CD4-positive, alpha-beta T cell treated with Interleukin-21 for 1 hour (primary cell): ENCODE measurements at regions not wholly inside any gene's neighbourhood (a gene's known extent, or its start where the extent isn't known, plus 50 kb on each side); places are given as distances from the start of the nearest gene placed in this dataset.

Experiments used
- DNase-seq: peaks from one replicate; pipeline ENCODE4 v3.0.0-alpha.2; 2020

DNA sequence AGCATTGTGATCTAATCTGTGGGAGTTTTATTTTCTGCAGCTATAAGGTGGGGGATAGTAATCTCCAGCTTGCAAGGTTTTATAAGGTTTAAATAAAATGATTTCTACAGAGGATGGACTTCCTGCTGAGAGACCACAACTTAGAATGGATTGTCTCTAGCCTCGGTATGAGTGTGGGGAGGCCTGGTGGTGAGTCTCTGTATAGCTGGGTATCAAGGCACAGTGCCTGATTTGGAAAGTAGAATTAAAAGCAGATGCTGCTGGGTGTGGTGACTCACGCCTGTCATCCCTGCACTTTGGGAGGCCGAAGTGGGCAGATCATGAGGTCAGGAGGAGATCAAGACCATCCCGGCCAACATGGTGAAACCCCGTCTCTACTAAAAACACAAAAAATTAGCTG lies 162.0 kb upstream of the GATB start:
- no peak for DNase-seq

DNA sequence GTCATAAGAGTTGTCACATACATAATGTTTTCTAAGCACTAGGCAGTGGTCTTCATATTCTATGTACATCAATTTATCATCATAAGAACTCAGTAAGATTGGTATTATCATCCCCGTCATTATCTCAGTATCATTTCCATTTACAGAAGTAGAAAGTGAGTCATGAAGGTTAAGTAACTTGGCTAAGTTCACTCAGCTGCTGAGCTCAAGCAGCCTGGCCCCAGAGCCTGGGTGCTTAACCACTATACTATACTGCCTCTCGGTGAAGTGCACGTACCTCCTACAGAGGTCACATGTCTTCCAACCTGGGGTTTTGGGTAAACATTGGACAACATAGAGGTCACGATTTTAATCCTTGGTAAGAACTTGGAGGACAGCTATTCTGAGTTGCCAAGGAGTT lies 161.5 kb upstream of the GATB start:
- DNase-seq: no peak

DNA sequence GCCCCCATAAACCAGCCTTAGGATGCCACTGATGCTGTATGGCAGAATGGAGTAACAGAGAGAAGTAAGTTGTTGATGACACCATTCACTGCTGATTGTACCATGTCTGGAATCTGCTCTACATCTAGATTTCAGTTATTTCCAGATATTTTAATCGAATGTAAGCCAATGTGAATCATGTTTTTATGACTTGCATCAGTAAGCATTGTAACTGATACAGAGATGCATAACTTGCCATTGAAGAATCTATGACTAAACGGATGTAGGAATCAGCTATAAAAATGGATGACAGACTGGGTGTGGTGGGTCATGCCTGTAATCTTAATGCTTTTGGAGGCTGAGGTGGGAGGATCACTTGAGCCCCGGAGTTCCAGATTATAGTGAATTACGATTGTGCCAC lies 161.0 kb upstream of the GATB start:
- DNase-seq: no peak

DNA sequence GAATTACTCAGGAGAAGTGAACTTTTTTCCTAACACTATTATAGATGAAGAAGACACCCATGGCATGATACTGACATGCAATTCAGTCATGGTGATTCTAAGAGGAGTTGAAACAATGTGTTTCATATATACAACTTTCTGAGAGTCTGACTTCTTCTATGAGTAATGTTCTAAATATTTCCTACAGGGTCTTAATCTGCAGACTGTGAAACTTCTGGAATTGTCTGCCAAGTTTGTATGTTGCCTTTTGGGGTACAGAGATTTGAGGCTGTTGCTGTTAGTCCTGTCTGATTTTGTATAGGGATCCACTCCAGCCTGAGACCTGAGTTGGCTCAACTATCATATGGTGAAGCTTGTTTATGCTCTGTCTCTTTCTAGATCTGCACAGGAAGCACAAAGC lies 160.6 kb upstream of the GATB start:
- DNase-seq: no peak

DNA sequence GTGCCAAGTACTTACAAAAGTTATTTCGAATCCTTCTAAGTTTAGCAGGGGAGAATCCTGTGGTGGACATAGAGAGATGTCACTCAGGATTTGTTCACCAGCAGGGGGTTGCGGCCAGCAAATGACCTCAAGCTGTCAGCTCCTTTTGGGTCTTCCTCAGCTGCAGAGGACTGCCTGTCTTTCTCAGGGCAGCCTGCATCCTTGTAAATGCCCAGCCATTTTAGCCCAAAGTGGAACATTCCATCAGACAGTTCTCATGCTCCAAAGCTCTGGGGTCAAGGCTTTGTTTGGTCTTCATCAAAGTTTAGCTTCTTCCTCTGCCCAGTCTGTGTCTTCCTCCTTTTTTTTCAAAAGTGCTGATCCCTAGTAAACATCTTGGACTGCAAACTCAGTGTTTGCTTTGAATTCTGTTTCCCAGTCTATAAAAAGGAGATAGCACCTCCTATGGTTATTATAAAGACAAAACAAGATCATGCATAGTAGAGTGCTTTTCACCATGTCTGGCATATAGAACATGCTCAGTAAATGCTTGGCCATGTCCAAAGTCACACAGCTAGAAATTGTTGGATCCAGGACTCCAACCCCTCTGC lies 156.4 kb upstream of the GATB start:
- no peak for DNase-seq

DNA sequence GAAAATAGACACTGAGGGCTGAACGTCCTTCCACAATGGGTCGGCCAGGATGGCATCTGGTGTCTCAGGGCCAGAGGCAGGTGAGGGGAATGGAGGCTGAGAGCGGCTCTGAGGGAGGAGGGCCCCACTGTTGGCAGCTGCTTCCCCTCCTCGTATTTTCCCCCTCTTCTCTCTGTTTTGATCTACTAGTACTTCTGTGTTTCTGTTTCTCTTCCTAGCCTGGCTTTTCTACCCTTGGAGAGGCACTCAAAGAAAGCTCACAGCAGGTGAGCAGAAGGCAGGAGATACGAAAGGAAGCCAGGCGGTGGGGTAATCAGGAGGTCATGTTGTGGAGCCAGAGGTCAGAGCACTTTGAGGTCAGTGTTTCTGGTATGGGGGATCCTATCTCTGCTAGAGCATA lies 151.8 kb upstream of the GATB start:
- DNase-seq: no peak

DNA sequence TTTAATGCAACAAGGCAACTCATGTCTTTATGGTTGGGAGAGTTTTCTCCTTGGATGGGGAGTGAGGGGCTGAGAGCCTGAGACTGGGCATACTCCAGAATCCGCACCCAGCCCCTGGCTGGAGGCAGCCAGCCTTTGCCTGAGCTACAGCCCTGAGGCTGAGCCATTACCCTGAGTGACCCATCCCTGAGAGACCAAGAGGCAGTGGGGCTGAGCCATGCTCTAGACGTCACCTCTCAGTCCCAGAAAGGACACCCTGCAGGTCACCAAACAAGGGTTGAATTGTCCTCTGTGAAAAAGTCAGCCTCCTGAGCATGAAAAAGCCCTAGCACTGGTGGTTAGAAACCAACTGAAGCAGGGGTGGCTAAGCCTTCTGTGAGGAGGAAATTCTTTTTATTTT lies 151.2 kb upstream of the GATB start:
- DNase-seq: no peak

DNA sequence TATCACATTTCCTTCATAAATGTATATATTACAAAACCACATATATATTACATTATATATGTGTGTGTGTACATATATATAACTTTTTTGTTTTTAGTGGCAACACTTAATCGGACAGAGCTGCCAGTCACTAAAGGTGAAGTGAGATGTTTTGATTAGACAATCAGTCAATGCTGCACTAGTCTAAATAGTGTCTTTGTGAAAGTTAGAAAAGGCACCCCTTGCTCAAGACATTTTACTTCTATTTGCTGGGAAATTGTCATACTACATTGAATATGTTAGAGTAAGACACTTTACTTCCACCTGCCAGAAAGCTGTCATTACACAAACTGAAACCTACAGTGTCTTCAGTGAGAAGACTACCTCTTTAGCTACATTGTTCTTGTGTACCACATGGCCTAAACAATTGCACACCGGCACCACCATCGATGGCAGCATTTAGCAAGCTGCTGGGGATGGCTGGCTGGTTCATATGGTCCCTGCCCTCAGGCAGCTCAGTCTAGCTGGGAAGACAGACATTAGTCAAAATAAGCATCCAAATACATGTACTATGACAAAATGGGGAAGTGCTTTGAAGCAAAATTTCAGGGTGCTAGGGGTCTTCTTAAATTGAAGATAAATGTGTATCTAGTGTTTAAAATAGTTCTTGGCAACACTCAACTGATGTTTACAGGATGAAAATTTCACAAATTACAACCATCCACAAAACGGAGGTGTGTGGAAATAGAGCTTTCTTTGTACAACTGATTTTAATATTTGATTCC lies 148.1 kb upstream of the GATB start:
- no peak for DNase-seq

DNA sequence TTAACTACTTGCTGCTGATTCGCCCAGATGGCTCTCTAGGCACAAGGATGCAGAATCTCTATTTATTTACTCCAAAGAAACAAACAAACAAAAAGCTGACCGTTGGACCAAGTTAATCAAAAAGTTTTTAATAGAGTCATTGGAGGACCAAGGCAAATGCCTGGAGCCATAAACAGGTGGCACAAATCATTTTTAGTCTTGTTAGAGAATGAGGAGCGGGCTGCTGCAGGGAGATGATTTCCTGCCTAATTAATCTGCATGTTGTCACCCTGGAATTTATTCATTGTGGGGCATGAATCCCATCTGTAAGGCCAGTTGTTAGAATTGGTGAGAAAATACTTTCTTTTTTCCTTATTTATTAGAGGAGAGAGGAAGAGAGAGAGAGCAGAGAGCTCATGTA lies 147.4 kb upstream of the GATB start:
- DNase-seq: no peak

DNA sequence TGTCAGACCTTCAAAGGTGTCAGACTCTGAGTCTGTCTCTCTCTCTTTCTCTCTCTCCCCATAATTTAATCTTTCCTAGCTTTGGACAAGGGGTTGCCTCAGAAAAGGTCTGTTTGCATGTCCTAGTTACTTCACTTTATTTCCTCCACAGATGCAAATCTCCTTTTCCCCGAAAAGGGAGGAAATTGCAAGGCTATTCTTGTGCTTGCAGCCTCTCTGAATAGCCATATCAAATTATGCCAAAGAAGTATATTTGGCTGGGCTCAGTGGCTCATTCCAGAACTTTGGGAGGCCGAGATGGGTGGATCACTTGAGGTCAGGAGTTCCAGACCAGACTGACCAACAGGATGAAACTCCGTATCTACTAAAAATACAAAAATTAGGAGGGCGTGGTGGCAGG lies 145.6 kb upstream of the GATB start:
- no peak for DNase-seq

DNA sequence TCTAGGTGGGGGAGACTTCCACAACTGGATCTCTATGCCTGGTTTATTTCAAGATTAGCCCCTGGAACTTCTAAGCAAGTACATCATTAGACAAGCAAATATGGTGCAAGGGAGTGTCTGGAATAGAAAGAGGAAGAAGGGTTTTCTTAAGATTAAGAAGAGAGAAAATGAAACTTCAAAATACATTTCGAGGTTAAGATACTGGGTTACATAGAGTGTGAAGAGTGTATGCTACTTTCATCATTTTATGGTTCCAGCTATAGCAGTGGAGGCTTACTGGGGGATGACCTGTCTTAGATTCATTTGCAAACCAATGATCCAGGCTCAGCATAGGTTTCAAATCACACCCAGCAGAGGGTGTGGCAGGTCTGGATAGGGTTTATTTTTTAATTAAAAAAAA lies 144.4 kb upstream of the GATB start:
- no peak for DNase-seq

DNA sequence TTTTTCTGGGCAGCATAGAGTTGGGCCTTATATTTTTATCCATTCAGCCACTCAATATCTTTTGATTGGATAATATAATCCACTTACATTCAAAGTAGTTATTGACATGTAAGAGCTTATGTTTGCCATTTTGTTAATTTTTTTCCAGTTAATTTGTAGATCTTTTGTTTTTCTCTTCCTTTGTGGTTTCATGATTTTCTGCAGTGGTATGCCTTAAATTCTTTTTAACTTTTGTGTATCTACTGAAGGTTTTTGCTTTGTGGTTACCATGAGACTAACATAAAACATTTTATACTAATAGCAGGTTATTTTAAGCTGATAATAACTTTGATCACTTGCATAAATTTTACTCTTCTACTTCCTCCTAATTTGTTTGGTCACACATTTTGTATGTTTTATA lies 140.8 kb upstream of the GATB start:
- no peak for DNase-seq

DNA sequence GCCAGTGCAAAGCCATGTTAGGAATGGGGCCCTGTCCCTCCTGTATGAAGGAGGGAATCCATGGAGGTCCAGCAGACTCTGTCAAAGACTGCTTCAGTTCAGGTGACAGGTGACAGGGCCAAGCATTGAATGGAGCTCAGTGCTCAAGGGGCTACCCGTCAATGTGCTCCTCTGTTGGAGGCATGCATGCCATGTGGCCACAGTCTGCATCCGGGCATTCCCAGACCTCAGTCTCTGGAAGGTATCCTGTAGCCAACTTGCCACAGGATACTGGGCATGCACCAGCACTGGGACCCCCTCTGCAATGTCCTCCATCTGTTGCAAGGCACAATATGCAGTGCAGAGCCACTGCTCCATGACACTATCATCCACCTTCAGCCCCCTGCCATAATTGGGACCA lies 136.1 kb upstream of the GATB start:
- DNase-seq: no peak

DNA sequence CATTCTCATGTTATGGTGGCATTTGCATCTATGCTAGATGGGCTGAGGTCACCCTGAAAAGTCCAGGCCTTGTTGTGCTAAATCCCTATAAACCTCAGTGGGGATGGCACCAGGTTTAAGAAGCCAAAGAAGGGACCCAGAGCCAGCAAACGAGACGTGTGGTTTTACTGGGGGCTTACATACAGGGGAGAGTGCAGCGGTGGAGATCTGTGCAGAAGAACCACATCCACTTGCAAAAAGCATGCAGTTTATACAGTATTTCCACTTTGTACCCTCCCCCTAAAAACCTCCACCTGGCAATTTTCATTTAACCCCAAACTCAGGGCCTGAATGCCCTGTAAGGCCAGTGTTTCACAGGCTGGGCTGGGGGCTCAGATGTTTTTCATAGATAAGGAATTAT lies 134.9 kb upstream of the GATB start:
- DNase-seq: no peak

DNA sequence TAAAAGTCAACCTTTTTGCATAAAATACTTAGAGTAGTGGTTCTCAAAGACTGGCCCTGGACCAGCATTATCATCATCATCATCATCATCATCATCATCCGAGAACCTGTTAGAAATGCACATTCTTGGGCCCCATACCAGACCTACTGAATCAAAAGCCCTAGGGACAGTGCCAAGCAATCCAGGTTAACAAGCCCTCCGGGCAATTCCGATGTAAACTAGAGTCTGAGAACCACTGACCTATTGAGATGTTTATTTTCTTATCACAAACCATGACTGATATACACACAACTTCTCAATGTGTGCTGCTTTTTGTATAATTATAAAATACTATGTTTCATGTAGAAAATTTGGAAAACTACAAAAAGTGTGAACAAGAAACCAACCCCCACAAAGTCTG lies 133.4 kb upstream of the GATB start:
- DNase-seq: no peak

DNA sequence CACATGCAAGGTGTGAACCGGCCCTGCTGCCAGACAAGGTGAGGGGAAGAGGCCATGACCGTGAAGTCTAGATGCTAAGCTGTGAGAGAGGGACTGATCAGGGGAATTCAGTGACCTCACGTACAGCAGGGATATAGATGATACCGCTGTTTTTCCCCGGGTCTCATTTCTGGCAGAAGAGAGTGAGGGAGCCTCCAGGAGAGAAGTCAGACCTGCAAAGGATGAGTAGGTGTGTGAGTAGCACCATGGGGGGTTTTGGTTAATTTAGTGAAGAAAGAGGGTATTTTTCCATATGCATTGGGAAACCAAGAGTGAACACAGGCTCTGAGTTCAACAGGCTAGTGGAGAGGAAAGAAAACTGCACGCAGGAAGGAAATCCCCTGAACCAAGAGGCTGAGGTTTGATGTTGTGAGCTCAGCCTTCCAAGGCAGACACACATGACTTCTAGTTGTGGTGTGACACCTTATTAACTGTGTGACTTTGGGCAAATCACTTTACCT lies 127.6 kb upstream of the GATB start:
- peak; percentile 15 for DNase-seq

DNA sequence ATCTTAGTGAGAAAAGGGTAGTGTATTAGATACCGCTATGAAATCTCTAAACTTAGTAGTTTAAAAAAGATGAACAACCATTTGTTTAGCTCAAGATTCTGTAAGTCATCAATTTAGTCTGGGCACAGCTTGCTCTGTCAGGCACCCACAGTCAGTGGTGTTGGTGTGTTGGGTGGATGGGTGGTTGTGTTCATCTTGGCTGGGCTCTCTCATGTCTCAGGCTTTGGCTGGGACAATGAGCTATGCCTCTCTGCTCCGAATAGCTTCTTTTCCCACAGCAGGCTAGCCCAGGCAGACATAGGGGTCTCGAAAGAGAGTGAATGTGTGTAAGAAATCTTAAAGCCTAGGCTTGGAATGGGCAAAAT lies 127.0 kb upstream of the GATB start:
- DNase-seq: no peak

DNA sequence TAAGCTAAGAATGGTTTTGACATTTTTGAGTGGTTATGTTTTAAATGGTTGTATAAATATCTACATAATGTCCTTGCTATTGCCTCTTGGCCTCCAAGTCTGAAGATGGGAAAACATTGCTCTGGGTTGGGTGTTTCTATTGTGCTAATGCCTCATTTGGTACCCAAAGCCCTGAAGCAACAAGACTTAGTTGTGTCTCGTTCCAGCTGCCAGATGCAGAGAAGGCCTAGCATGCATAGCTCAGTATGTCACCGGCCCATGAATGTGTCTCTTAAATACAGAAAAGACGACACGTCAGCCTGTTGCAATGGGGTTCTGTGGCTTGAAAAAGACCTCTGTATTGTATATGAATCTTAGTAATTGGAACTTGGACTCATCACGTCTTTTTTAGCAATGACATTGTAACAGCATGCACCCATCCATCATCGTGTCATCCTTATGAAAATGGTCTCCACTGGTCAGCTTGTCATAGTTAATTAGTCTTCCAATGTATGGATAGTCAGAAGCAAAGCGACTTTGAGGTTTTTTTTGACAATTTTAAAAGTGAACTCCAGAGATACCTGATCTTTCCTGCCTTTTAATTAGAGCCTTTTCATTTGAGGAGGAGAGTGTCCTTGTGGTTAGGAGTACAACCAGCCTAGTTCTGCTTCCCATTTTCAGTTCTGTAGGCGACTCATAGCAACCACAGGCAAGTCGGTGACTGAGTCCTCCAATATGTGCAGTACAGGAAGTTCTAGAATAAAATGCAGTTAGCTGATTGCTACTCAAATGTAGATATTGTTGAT lies 126.4 kb upstream of the GATB start:
- no peak for DNase-seq

DNA sequence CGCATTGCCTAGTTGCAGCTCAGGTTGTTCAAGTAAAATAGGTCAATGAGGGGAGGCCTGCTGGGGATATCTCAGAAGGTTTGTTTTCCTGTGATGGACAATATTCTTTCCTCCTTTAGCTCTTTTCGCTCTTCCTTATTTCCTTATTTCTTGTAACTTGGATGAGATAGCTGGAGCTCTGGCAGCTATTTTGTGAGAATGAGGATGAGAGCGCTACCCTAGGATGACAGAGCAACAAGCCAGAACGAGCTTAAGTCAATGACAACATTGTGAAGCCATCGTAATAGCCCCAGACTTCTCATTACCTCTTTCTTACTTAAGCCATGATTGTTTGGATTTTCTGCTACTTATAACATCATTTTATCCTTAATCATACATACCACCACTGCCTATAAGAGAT lies 124.3 kb upstream of the GATB start:
- DNase-seq: no peak

DNA sequence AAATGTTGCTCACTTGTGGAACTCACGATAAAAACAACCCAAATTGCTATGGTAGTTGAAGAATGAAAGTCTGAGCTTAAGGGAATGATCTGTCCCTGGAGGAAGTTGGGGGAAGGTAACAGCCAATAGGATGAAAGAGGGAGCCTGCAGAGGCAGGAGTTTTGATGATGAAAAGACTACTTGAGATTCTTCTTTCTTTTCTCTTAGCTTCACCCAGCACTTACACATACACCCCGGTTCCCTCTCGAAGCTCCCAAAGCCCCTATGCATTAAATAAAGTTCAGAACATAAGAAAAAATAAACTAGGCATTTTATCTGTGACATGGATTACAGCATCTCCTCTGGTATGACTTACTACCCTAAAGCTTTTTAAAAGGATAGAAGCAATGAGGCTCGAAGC lies 122.9 kb upstream of the GATB start:
- DNase-seq: no peak

DNA sequence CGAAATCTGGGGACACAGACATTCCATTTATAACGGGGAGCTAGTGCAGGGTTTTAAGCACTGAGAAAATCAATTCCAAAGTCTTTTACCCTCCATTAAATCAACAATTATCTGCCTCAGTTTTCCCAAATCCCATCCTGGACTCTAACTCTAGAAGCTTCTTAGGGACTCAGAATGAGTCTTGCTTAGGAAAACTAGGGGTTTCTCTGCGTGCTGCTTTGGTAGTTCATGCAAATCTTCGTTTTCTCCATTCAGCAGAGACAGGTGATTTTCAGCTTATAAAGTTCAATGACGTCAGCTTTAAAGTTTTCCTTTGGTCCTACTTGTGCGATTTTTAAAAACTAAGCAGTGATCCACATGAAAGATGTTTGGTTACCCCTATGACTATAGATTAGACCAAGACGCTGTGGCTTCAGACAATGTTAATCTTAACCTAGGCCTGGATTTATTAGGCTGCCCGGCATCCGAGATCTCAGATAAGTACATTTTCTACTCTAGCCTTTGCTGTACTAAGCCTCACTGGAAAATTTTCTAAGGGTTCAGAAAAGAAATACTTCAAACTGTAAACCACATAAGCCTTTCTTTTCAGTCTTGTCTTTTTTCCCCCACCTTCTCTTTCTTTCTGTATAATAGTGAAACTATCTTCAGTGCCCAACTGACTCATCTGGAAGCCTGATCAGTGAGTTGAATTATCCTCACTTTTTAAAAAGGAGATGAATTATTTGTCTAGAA lies 121.4 kb upstream of the GATB start:
- no peak for DNase-seq

DNA sequence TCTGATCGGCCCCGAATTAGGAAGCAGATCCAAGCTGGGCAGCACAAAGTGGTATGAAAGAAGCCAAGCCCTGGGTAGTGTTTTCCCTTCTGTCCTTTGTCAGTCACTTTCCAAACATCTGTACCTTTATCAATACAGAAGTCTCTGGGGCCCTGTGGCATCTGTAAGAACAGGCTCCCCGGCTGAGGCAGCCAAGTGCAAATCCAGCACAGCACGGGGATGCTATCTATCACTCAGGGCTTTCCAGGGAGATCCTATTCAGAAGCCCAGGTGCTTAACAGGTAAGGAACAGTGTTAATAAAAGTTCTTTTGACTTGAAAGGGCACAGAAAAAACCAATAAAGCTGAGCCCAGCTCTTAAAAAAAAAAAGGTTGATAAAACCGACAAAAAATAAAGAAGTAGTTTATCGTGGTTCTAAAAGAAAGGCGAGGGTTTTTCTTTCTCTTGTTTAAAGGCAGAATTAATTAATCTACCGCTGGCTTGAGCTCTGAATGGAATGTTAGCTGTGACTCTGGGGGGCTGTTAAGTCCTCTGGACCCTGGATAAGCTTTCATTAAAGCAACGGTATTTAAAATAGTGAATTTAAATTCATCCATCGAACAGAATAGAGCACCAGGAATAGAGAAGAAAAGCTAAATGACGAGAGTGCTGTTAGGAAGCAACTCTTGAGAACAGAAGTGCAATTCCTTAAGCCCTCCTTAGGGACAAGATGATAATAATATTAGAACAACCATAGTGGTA lies 119.1 kb upstream of the GATB start:
- DNase-seq: no peak
